H9 (cell line): ENCODE measurements at regions not wholly inside any gene's neighbourhood (a gene's known extent, or its start where the extent isn't known, plus 50 kb on each side); places are given as distances from the start of the nearest gene placed in this dataset.

Experiments
- DNase-seq: peaks from one replicate; pipeline ENCODE4 v3.0.0-alpha.2; 2017
- H2AFZ ChIP-seq: one replicate; pipeline ENCODE4 v1.6.1; 2013; ENCODE audit warnings: mild to moderate bottlenecking, low read length, control low read depth, moderate library complexity
- H2AK5ac ChIP-seq: 2 replicates; pipeline ENCODE4 v1.6.1; 2013; ENCODE audit warnings: low read length, control low read depth, mixed read lengths; ENCODE audit not compliant: insufficient read length
- H2BK120ac ChIP-seq: one replicate; pipeline ENCODE4 v1.6.1; 2013; ENCODE audit warnings: low read depth, mild to moderate bottlenecking, low read length, control low read depth, inconsistent platforms; ENCODE audit not compliant: poor library complexity, severe bottlenecking
- H2BK12ac ChIP-seq: 2 replicates; pipeline ENCODE4 v1.6.1; 2013; ENCODE audit warnings: low read length, control low read depth, mixed read lengths, low read depth; ENCODE audit not compliant: insufficient read length
- H2BK15ac ChIP-seq: 2 replicates; pipeline ENCODE4 v1.6.1; 2013; ENCODE audit warnings: low read depth, low read length, control low read depth
- H2BK20ac ChIP-seq: one replicate; pipeline ENCODE4 v1.6.1; 2013; ENCODE audit warnings: low read depth, mild to moderate bottlenecking, low read length, control low read depth, inconsistent platforms; ENCODE audit not compliant: poor library complexity, severe bottlenecking
- H2BK5ac ChIP-seq: 2 replicates; pipeline ENCODE4 v1.6.1; 2013; ENCODE audit warnings: low read length, control low read depth, mixed read lengths; ENCODE audit not compliant: insufficient read length
- H3K14ac ChIP-seq: 2 replicates; pipeline ENCODE4 v1.6.1; 2013; ENCODE audit warnings: low read length, control low read depth; ENCODE audit not compliant: insufficient read depth
- H3K18ac ChIP-seq: 2 replicates; pipeline ENCODE4 v1.6.1; 2013; ENCODE audit warnings: low read depth, mild to moderate bottlenecking, mixed read lengths, low read length, control low read depth; ENCODE audit not compliant: insufficient read length
- H3K23ac ChIP-seq: 2 replicates; pipeline ENCODE4 v1.6.1; 2013; ENCODE audit warnings: low read length, control low read depth, mixed read lengths, low read depth; ENCODE audit not compliant: insufficient read length
- H3K23me2 ChIP-seq: 2 replicates; pipeline ENCODE4 v1.6.1; 2013; ENCODE audit warnings: low read depth, mild to moderate bottlenecking, mixed read lengths, low read length, control low read depth; ENCODE audit not compliant: insufficient read length, poor library complexity, severe bottlenecking
- H3K27ac ChIP-seq: 2 replicates; pipeline ENCODE4 v1.5.1; 2013; ENCODE audit warnings: low read length, control low read depth, mixed read lengths, low read depth; ENCODE audit not compliant: insufficient read length
- H3K27me3 ChIP-seq: 2 replicates; pipeline ENCODE4 v1.6.1; 2013; ENCODE audit warnings: low read length, control low read depth, inconsistent platforms; ENCODE audit not compliant: insufficient read depth
- H3K4ac ChIP-seq: 2 replicates; pipeline ENCODE4 v1.6.1; 2013; ENCODE audit warnings: low read depth, mild to moderate bottlenecking, control low read depth, inconsistent platforms, low read length, moderate library complexity
- H3K4me1 ChIP-seq: 2 replicates; pipeline ENCODE4 v1.6.1; 2013; ENCODE audit warnings: low read length, control low read depth, inconsistent platforms; ENCODE audit not compliant: insufficient read depth
- H3K4me2 ChIP-seq: 2 replicates; pipeline ENCODE4 v1.6.1; 2013; ENCODE audit warnings: low read length, control low read depth, mixed read lengths; ENCODE audit not compliant: insufficient read length, insufficient read depth
- H3K56ac ChIP-seq: 2 replicates; pipeline ENCODE4 v1.6.1; 2013; ENCODE audit warnings: low read depth, mild to moderate bottlenecking, mixed read lengths, low read length, control low read depth; ENCODE audit not compliant: insufficient read length
- H3K79me1 ChIP-seq: 2 replicates; pipeline ENCODE4 v1.6.1; 2013; ENCODE audit warnings: low read depth, mild to moderate bottlenecking, moderate library complexity, low read length, control low read depth, inconsistent platforms; ENCODE audit not compliant: insufficient read depth, poor library complexity, severe bottlenecking
- H3K79me2 ChIP-seq: 2 replicates; pipeline ENCODE4 v1.6.1; 2013; ENCODE audit warnings: low read length, control low read depth, inconsistent platforms; ENCODE audit not compliant: insufficient read depth
- H3K9ac ChIP-seq: 2 replicates; pipeline ENCODE4 v1.6.1; 2013; ENCODE audit warnings: low read length, control low read depth, mixed read lengths; ENCODE audit not compliant: insufficient read length; ENCODE audit errors: extremely low read depth
- H3K9me3 ChIP-seq: one replicate; pipeline ENCODE4 v1.6.1; 2013; ENCODE audit warnings: low read depth, low read length, inconsistent platforms; ENCODE audit not compliant: control insufficient read depth
- H3T11ph ChIP-seq: one replicate; pipeline ENCODE4 v1.6.1; 2013; ENCODE audit warnings: mild to moderate bottlenecking, low read length, control low read depth, inconsistent platforms
- H4K20me1 ChIP-seq: one replicate; pipeline ENCODE4 v1.6.1; 2013; ENCODE audit not compliant: control insufficient read depth, insufficient read length, insufficient read depth
- H4K5ac ChIP-seq: 2 replicates; pipeline ENCODE4 v1.6.1; 2013; ENCODE audit warnings: low read depth, mild to moderate bottlenecking, mixed read lengths, low read length, control low read depth; ENCODE audit not compliant: insufficient read length
- H4K8ac ChIP-seq: replicated peaks from 2 replicates; pipeline ENCODE4 v1.6.1; 2013; ENCODE audit warnings: low read length, control low read depth, mixed read lengths, low read depth; ENCODE audit not compliant: insufficient read length
- H4K91ac ChIP-seq: 2 replicates; pipeline ENCODE4 v1.6.1; 2013; ENCODE audit warnings: low read depth, mild to moderate bottlenecking, moderate library complexity, mixed read lengths, low read length, control low read depth; ENCODE audit not compliant: insufficient read length
- H3K27ac Mint-ChIP-seq, 3 experiments: 2 replicates in 2 of 3; 3 replicates in 1 of 3; pipeline ENCODE4 v1.8.0; 2020 to 2021; ENCODE audit warnings: mixed read lengths in 3 of 3, mild to moderate bottlenecking in 1 of 3, moderate library complexity in 1 of 3
- H3K27me3 Mint-ChIP-seq: 2 replicates; pipeline ENCODE4 v1.8.0; 2021; ENCODE audit warnings: low read depth, mild to moderate bottlenecking, moderate library complexity, mixed read lengths
- H3K36me3 Mint-ChIP-seq, 3 experiments: 2 replicates in 2 of 3; 3 replicates in 1 of 3; pipeline ENCODE4 v1.8.0; 2020 to 2021; ENCODE audit warnings: low read depth in 3 of 3, mixed read lengths in 3 of 3; ENCODE audit not compliant: insufficient read depth in 1 of 3
- H3K4me1 Mint-ChIP-seq, 2 experiments: 2 replicates each; pipeline ENCODE4 v1.8.0; 2020; ENCODE audit warnings: mixed read lengths in 2 of 2
- H3K4me3 Mint-ChIP-seq, 2 experiments: 2 replicates in 1 of 2; 3 replicates in 1 of 2; pipeline ENCODE4 v1.8.0; 2020 to 2021; ENCODE audit warnings: mild to moderate bottlenecking in 2 of 2, mixed read lengths in 2 of 2, moderate library complexity in 1 of 2
- H3K9me3 Mint-ChIP-seq, 2 experiments: 2 replicates in 1 of 2; 3 replicates in 1 of 2; pipeline ENCODE4 v1.8.0; 2020; ENCODE audit warnings: mild to moderate bottlenecking in 2 of 2, mixed read lengths in 2 of 2, moderate library complexity in 1 of 2
- WGBS: extraction: QIAGEN DNeasy Blood & Tissue Kit; methylation state at CpG from one replicate; pipeline ENCODE4 v1.1.7; 2013; ENCODE audit warnings: missing lambda C conversion rate, low lambda C conversion rate, mixed read lengths; ENCODE audit not compliant: insufficient read length; ENCODE audit errors: extremely low coverage; 5-methylcytosine and 5-hydroxymethylcytosine counted together
- TF ChIP-seq, protein P1 (sequence below): fragments of 200-600 bp; sonication (generic); conservative IDR thresholded peaks from 3 replicates; pipeline ENCODE4 v1.8.0; 2021; ENCODE audit warnings: antibody characterized with exemption, mild to moderate bottlenecking

DNA sequence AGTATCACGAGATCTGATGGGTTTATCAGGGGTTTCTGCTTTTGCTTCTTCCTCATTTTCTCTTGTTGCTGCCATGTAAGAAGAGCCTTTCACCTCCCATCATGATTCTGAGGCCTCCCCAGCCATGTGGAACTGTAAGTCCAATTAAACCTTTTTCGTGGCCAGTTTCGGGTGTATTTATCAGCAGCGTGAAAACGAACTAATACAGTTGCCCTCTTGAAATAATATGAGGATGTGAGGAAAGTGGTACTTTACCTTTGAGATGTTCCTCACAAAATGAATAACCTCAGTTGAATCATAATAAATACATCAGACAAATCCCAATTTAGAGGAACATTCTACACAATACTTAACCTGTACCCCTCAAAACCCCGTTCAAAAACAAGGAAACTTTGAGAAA is 356.4 kb downstream of the CPS1 start:
- Histone ChIP-seq H3K79me2 (no peaks in the 10 kb centered on the region), H2BK20ac (no peak overlapping the region), H4K91ac (no peak overlapping the region), H3K18ac (no peak overlapping the region), H4K8ac (no peak overlapping the region), H3K9me3 (no peaks in the 10 kb centered on the region), H3K4me1 (no peaks in the 10 kb centered on the region), H2BK120ac (no peak overlapping the region), H4K5ac (no peak overlapping the region), H4K20me1 (no peaks in the 10 kb centered on the region), H2AK5ac (no peak overlapping the region), H3T11ph (no peak overlapping the region), H2BK12ac (no peak overlapping the region), H2AFZ (no peak overlapping the region), H3K23me2 (no peaks in the 10 kb centered on the region), H3K27me3 (no peaks in the 10 kb centered on the region), H3K4me2 (no peak overlapping the region), H3K14ac (no peak overlapping the region), H3K79me1 (no peaks in the 10 kb centered on the region), H3K9ac (no peak overlapping the region), H3K56ac (no peak overlapping the region), H3K23ac (no peak overlapping the region), H3K4ac (no peak overlapping the region), H2BK15ac (no peak overlapping the region), H2BK5ac (no peak overlapping the region), H3K27ac (no peak overlapping the region)
- Mint-ChIP-seq H3K27me3 (no peaks in the 10 kb centered on the region), H3K4me1 (no peaks in the 10 kb centered on the region), H3K4me3 (no peak overlapping the region), H3K27ac (peak overlapping the region in 1 of 3 experiments; percentile 82; a peak in 1 of 7 replicates), H3K36me3 (peaks cover 0 to 5% (median 0%) of the 10 kb centered on the region in 3 experiments; a peak in 1 of 7 replicates), H3K9me3 (peaks cover 0 to 7% of the 10 kb centered on the region in 2 experiments; a peak in 2 of 5 replicates)
- TF ChIP-seq, protein P1, sequence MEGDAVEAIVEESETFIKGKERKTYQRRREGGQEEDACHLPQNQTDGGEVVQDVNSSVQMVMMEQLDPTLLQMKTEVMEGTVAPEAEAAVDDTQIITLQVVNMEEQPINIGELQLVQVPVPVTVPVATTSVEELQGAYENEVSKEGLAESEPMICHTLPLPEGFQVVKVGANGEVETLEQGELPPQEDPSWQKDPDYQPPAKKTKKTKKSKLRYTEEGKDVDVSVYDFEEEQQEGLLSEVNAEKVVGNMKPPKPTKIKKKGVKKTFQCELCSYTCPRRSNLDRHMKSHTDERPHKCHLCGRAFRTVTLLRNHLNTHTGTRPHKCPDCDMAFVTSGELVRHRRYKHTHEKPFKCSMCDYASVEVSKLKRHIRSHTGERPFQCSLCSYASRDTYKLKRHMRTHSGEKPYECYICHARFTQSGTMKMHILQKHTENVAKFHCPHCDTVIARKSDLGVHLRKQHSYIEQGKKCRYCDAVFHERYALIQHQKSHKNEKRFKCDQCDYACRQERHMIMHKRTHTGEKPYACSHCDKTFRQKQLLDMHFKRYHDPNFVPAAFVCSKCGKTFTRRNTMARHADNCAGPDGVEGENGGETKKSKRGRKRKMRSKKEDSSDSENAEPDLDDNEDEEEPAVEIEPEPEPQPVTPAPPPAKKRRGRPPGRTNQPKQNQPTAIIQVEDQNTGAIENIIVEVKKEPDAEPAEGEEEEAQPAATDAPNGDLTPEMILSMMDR = no peak
- DNase-seq = no peak
- no CpG with 5 or more reads among the region's 6 CpGs for WGBS
